Endothelial cell of umbilical vein (primary cell): ENCODE measurements at regions not wholly inside any gene's neighbourhood (a gene's known extent, or its start where the extent isn't known, plus 50 kb on each side); places are given as distances from the start of the nearest gene placed in this dataset.

Experiments used
- BruUV-seq: library from RNA; stranded (reverse); fragments of 400-500 nt; replicated peaks from 2 replicates; lab custom pipeline; 2021; lab: Mats Ljungman, UMichigan
- CTCF ChIA-PET: fragments of 300-600, 350-600 bp; sonication (Branson Sonifier 250); formaldehyde crosslinking; loops from one replicate; lab custom pipeline; 2021; ENCODE audit warnings: antibody characterized with exemption, inconsistent platforms; lab: Charles Lee
- POLR2A ChIA-PET: fragments of 300-600, 350-600 bp; sonication (Branson Sonifier 250); formaldehyde crosslinking; loops from one replicate; lab custom pipeline; 2021; ENCODE audit warnings: antibody characterized with exemption, inconsistent platforms; lab: Charles Lee
- DNase-seq: peaks from one replicate; pipeline ENCODE4 v3.0.0-alpha.2; 2011; ENCODE audit warnings: low read depth, low spot score
- FAIRE-seq: peaks from 2 replicates; lab custom pipeline; 2011; peaks lifted over from hg19 to GRCh38; lab: Jason Lieb, UNC
- H2AFZ ChIP-seq: 2 replicates; pipeline ENCODE4 v1.6.0; 2012; ENCODE audit warnings: low read depth, low read length, control low read depth, inconsistent platforms
- H3K27ac ChIP-seq: 2 replicates; pipeline ENCODE4 v1.5.1; 2011; ENCODE audit warnings: low read depth, mild to moderate bottlenecking, control low read depth, low read length, moderate library complexity; ENCODE audit not compliant: insufficient read depth
- H3K27me3 ChIP-seq, 2 experiments: 2 replicates each; pipeline versions ENCODE4 v1.6.0 to v1.6.1; 2011; ENCODE audit warnings: low read length in 2 of 2, mixed read lengths in 1 of 2; ENCODE audit not compliant: control insufficient read depth in 2 of 2, insufficient read depth in 2 of 2
- H3K36me3 ChIP-seq, 2 experiments: 2 replicates in 1 of 2; 3 replicates in 1 of 2; pipeline ENCODE4 v1.5.1; 2011; ENCODE audit warnings: low read length in 2 of 2, mild to moderate bottlenecking in 1 of 2, moderate library complexity in 1 of 2; ENCODE audit not compliant: control insufficient read depth in 2 of 2, insufficient read depth in 2 of 2; ENCODE audit errors: extremely low read depth in 1 of 2
- H3K4me1 ChIP-seq: 3 replicates; pipeline ENCODE4 v1.5.1; 2011; ENCODE audit warnings: mild to moderate bottlenecking, low read length; ENCODE audit not compliant: control insufficient read depth, insufficient read depth; ENCODE audit errors: extremely low read depth
- H3K4me2 ChIP-seq: 2 replicates; pipeline ENCODE4 v1.6.1; 2011; ENCODE audit warnings: low read length, control low read depth, mixed read lengths; ENCODE audit not compliant: insufficient read depth
- H3K4me3 ChIP-seq, 3 experiments: fragments of 200-600 bp in 1 of 3; sonication (generic), shearing (Covaris generic) in 1 of 3; replicated peaks in 1 of 3; 2 replicates each; pipeline ENCODE4 v1.5.1; 2011 to 2016; ENCODE audit warnings: control low read depth in 3 of 3, low read length in 3 of 3, mild to moderate bottlenecking in 2 of 3, inconsistent platforms in 1 of 3, low read depth in 1 of 3, moderate library complexity in 1 of 3; ENCODE audit not compliant: insufficient read depth in 1 of 3
- H3K79me2 ChIP-seq: 2 replicates; pipeline ENCODE4 v1.6.0; 2012; ENCODE audit warnings: low read length, inconsistent platforms; ENCODE audit not compliant: control insufficient read depth, insufficient read depth
- H3K9ac ChIP-seq: replicated peaks from 2 replicates; pipeline ENCODE3; 2011; ENCODE audit warnings: low read length, control low read depth; ENCODE audit not compliant: insufficient read depth; ENCODE audit errors: extremely low read depth
- H3K9me1 ChIP-seq: replicated peaks from 3 replicates; pipeline ENCODE4 v1.6.0; 2011; ENCODE audit warnings: mild to moderate bottlenecking, low read length; ENCODE audit not compliant: control insufficient read depth, insufficient read depth; ENCODE audit errors: extremely low read depth
- H3K9me3 ChIP-seq: replicated peaks from 2 replicates; pipeline ENCODE4 v1.5.1; 2012; ENCODE audit warnings: low read length, inconsistent platforms; ENCODE audit not compliant: control insufficient read depth, insufficient read depth
- H4K20me1 ChIP-seq: replicated peaks from 2 replicates; pipeline ENCODE3; 2011; ENCODE audit warnings: mild to moderate bottlenecking, low read length; ENCODE audit not compliant: control insufficient read depth, insufficient read depth; ENCODE audit errors: extremely low read depth
- EZH2 ChIP-seq: IDR thresholded peaks from 2 replicates; pipeline ENCODE4 v1.6.1; 2012; ENCODE audit warnings: borderline replicate concordance, low read depth, mild to moderate bottlenecking, moderate library complexity, low read length, inconsistent platforms; ENCODE audit not compliant: severe bottlenecking
- FOS ChIP-seq: IDR thresholded peaks from 2 replicates; pipeline ENCODE4 v1.6.1; 2011; ENCODE audit warnings: mild to moderate bottlenecking, low read length, moderate library complexity, borderline replicate concordance; ENCODE audit not compliant: insufficient read depth
- GATA2 ChIP-seq: IDR thresholded peaks from 2 replicates; pipeline ENCODE4 v1.7.0; 2011; ENCODE audit warnings: low read depth, mild to moderate bottlenecking, moderate library complexity, mixed read lengths, low read length; ENCODE audit not compliant: insufficient read length, insufficient read depth
- JUN ChIP-seq: IDR thresholded peaks from 2 replicates; pipeline ENCODE4 v1.6.1; 2011; ENCODE audit warnings: borderline replicate concordance, low read depth; ENCODE audit not compliant: insufficient read length, insufficient read depth
- MYC ChIP-seq: IDR thresholded peaks from one replicate; pipeline ENCODE4 v1.6.1; 2011; ENCODE audit warnings: mild to moderate bottlenecking, low read depth, low read length
- POLR2A ChIP-seq: IDR thresholded peaks from 2 replicates; pipeline ENCODE4 v1.6.1; 2012; ENCODE audit warnings: low read depth, mild to moderate bottlenecking, control low read depth, low read length
- POLR2AphosphoS5 ChIP-seq: IDR thresholded peaks from 2 replicates; pipeline ENCODE4 v1.6.1; 2012; ENCODE audit warnings: low read depth, mild to moderate bottlenecking, control low read depth, low read length, moderate library complexity; ENCODE audit not compliant: insufficient read depth
- dilution Hi-C: fragments of 300-500 bp; cut with MboI; formaldehyde crosslinking; loops from one replicate; pipeline ENCODE4 v1.15.0; 2019; ENCODE audit warnings: low sequenced_read_pairs; ENCODE audit not compliant: extremely low pct_ligation_motif_present
- intact Hi-C: fragments of 100-400 bp; cut with micrococcal nuclease; formaldehyde crosslinking; loops from one replicate; pipeline ENCODE4 v1.10.0; 2022
- TF ChIP-seq, protein P1 (sequence below): IDR thresholded peaks from 2 replicates; pipeline ENCODE4 v1.6.1; 2011; ENCODE audit not compliant: insufficient read depth, insufficient read length
- TF ChIP-seq, protein P2 (sequence below), 2 donors: IDR thresholded peaks; 1 replicate in 1 of 2; 2 replicates in 1 of 2; pipeline ENCODE4 v1.5.1; 2011; ENCODE audit warnings: low read length in 2 of 2, mild to moderate bottlenecking in 2 of 2, moderate library complexity in 2 of 2, control low read depth in 1 of 2, inconsistent platforms in 1 of 2, low read depth in 1 of 2; ENCODE audit not compliant: insufficient read depth in 1 of 2; ENCODE audit errors: extremely low read depth in 1 of 2

DNA sequence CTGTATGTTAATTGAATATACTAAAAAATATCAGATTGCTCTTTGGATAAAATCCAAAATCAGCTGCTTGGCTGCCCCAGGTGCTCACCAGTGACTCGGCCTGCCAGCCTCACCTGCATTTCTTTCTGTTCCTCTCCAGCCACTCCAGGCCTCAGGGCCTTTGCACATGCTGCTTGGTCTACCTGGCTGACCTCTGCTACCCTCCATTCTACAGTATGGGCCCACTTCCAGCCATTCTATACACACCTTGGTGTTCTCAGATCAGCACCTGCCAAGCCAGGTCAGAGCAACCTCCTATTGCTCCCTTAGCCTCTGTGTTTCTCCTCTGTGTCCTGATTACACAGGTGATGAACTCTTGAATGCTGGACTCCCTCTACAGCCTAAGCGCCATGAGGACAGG lies 106.6 kb upstream of the TWIST2 start:
- TF ChIP-seq FOS (no peak), POLR2A (no peak), GATA2 (no peak), MYC (no peak), POLR2AphosphoS5 (no peak), EZH2 (no peak), JUN (no peak)
- TF ChIP-seq, protein P1, sequence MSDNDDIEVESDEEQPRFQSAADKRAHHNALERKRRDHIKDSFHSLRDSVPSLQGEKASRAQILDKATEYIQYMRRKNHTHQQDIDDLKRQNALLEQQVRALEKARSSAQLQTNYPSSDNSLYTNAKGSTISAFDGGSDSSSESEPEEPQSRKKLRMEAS, result no peak
- TF ChIP-seq, protein P2, sequence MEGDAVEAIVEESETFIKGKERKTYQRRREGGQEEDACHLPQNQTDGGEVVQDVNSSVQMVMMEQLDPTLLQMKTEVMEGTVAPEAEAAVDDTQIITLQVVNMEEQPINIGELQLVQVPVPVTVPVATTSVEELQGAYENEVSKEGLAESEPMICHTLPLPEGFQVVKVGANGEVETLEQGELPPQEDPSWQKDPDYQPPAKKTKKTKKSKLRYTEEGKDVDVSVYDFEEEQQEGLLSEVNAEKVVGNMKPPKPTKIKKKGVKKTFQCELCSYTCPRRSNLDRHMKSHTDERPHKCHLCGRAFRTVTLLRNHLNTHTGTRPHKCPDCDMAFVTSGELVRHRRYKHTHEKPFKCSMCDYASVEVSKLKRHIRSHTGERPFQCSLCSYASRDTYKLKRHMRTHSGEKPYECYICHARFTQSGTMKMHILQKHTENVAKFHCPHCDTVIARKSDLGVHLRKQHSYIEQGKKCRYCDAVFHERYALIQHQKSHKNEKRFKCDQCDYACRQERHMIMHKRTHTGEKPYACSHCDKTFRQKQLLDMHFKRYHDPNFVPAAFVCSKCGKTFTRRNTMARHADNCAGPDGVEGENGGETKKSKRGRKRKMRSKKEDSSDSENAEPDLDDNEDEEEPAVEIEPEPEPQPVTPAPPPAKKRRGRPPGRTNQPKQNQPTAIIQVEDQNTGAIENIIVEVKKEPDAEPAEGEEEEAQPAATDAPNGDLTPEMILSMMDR (IDR thresholded peaks at IDR 0.05; ENCODE audit: extremely low read depth in 1 of 2, insufficient read depth in 1 of 2, low read depth in 1 of 2, low read length in 2 of 2), result no peak
- intact Hi-C loops, result no loop called here
- POLR2A ChIA-PET, result no interaction called here
- BruUV-seq, result no TSS peak
- Histone ChIP-seq H3K4me2 (no peak overlapping the region), H3K9me1 (no peaks in the 10 kb centered on the region), H3K36me3 (no peaks in the 10 kb centered on the region), H4K20me1 (no peaks in the 10 kb centered on the region), H3K27me3 (no peaks in the 10 kb centered on the region), H3K9me3 (peaks cover 2% of the 10 kb centered on the region), H3K79me2 (no peaks in the 10 kb centered on the region), H3K4me1 (no peaks in the 10 kb centered on the region), H3K9ac (no peak overlapping the region), H2AFZ (no peak overlapping the region), H3K27ac (no peak overlapping the region), H3K4me3 (no peak overlapping the region)
- FAIRE-seq (no peak), DNase-seq (no peak)
- dilution Hi-C loops, result no loop called here
- CTCF ChIA-PET, result no interaction called here
